ENCODE measurements at regions not wholly inside any gene's neighbourhood (a gene's known extent, or its start where the extent isn't known, plus 50 kb on each side); places are given as distances from the start of the nearest gene placed in this dataset.
"Not testable (repeated sequence)": the region's sequence is repeated elsewhere in the genome, so short reads cannot be mapped to it uniquely, and the experiment has no call there.

DNA sequence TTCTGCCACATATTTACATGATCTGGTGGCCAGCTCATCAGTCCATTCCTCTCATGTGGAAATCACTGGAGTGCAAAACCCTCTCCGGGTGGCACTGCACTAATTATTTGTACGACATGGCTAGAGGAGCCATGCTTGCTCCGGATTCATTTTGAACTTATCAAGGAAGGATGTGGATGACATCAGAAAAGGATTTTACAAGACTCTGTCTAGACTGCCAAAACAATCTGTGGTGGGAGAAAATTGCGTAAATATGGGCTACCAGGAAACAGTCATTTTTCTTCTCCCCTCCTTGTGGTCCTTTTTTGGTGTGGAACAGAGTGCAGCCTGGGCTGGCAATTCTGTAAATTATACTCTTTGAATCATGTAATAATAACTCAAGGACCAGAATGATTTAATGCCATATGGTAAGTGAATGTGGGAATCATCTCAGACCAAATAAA, 123.4 kb upstream of the IFNE start:
- peak; percentile 28 for DNase-seq

DNA sequence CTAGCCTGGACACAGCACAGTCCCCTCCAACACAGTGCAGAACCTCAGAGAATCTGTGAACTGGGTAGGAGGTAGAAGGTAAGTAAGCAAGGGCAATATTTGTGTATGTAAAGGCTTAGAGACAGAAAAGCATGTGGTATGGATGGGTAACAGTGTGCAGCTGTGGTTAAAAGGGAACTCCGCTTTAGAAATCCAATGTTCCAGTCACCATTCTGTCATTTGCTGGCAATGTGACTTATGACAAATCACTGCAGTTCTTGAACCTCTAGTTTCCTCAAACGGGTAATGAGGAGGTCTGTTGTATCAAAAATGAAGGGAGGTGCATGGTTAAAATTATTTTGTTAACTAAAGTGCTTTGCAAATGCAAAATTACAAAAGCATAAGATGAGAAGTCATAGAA, 125.5 kb upstream of the IFNE start:
- DNase-seq: no peak

DNA sequence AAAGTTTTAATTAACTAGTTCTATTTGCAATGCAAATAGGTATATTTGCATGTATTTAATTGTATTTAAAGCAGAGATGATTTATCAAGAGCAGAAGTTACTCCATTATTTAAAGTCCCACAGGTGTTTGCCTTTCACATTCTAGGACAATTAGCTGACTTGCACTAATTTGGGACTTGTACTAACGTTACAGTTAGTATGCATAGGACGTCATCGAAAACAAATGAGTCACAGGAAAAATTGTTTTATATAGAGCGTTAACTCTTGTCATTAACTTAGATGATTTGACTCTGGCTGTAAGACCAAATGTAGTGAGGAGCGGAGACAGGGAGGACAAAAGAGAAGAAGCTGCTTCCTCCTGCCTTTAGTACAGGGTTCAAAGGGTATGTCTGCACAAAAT, 126.1 kb upstream of the IFNE start:
- no peak for DNase-seq

DNA sequence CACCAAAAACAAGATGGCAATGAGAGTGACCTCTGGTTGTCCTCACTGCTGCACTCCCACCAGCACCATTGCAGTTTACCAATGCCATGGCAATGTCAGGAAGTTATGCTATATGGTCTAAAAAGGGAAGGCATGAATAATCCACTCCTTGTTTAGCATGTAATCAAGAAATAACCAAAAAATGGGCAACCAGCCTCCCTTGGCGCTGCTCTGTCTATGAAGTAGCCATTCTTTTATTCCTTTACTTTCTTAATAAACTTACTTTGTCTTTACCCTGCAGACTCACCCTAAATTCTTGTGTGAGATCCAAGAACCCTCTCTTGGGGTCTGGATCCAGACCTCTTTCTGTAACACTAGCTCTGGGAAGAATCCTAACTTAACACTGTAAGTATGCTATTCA, 127.4 kb upstream of the IFNE start:
- DNase-seq: no peak

DNA sequence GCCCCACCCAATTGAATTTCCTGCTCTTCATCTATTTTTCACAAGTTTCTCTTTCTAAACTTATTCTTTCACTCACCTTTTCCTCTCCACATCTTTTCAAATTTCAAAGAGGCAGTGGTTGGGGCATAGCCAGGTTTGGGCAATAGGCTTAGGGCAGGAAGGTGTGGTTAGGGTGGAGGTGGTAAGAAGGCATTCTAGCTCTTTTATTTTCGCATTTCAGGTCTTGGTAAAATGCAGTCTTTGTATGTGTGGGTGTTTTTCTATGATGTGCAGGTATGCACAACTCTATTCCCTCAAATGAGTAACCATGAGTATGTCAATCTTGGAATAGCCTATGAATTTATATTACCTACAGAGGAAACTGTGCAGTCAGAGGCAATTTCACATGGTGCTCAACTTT, 129.8 kb upstream of the IFNE start:
- DNase-seq: no peak

DNA sequence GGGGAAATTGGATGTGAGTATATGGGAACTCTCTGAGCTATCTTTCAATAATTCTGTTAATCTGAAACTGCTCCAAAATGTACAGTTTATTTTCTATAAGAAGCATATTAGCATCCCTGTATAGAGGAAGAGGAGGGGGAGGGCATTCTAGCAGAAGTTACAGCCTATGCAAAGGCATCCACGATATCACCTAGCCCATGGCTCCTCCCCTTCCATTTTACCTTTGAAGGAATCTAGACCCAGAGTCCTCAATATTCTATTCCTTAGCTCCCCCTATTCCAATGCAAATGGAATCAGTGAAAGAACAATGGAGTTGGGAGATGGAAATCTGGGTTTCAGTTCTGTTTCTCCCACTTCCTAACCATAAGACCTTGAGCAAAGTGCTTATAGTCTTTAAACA, 132.9 kb upstream of the IFNE start:
- no peak for DNase-seq

DNA sequence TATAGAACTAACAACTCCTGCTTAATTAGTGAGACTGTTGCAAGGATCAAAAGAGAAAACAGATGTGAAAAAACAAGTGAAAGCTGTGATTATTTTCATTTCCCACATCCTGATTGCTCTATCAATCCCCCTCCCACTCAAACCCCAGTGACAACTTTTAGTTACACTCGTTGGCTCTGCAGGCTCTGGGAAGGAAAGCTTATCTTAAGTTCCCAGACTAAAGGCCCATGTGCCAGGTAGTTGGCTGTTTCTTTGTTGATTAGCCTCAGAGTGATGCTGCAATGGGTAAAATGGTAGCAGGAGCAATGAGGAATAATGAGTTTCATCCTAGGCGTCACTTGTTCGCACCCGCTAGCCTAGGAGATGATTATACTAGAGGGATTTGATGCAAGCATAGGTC, 133.3 kb upstream of the IFNE start:
- no peak for DNase-seq

DNA sequence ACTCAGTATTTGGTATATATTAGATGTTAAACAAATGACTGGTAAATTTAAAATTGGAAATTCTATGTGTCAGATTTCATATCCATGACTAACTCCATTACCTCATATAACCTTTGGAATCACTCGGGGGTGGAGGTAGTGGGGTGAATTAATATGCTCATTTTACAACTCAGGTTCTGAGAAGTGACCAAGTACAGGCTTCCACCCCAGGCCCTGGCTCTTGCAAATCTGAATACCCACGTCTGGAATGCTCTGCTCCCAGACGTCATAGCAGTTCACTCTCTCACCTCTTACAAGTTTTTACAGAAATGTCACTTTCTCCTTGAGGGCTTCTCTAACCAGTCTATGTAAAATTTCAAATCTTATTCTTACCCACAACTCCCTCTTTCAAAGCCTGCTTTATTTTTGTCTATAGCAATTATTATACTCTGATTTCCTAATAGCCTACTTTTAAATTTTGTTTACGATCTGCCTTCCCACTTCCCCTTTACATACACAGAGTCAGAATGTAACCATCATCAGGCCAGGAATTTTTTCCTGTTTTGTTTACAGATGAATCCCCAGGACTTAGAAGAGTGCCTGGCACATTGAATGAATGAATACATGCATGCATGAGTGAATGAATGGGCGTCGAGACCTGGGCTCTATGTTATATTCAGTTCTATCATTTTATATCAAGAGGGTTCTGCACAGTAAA, 134.1 kb upstream of the IFNE start:
- DNase-seq: no peak

DNA sequence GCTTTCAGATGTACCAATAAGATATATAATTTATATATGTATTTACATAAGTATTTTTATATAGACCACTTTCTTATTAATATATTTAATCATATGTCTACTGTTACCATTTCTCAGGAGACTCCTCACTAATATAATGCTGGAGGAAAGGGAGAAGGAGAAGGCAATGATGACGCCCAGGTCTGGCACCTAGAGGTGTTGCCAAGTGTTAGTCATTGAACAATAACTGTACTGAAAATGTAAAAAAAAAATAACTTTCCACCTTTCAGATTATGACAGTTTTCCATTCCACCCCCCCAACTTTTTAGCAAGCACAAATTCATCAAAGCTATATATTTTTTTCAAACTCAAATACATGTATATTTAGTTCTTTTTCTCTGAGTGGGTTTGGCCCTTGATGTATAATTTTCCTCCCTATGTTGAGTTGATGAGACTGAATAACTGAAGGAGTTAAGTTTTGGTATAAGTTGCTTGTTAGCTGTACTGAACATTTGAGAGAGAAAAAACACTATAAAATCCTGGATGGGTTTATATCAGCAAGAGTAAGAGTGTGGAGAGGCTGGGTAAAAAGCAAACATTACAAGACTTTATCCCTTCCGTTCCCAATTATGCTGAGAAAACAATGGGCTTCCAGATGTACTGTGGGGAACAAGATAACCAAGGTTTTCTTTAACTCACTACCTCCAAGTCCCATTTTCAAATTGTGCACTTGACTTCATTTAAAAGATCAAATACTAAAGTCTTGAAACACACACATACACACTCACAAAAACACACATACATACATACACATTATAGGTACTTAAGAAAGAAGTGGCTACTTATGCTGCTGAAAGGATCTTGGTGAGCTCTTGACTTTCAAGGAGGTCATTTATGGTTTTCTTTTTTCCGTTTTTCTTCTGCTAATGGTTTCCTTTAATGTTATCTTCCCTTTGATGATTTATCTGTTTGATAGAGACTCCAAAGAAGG, 142.8 kb upstream of the IFNE start:
- DNase-seq: no peak

DNA sequence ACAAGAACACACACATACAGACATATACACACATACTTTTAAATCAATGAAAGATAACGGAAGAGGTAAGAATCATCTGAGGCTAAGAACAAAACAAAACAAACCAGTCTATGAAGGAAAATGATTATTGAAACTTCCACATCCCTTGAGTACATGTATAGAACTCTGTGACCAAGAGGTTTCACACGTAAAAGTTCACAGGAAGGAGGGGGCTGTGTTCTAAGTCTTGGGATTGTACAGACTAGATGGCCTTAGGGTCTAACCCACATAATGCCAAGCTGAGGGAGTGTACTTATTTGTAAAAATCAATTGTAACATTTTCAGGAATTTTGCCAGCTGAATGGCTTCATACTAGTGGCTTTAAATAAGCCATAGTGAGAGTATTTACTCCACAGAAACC, 144.4 kb upstream of the IFNE start:
- no peak for DNase-seq

DNA sequence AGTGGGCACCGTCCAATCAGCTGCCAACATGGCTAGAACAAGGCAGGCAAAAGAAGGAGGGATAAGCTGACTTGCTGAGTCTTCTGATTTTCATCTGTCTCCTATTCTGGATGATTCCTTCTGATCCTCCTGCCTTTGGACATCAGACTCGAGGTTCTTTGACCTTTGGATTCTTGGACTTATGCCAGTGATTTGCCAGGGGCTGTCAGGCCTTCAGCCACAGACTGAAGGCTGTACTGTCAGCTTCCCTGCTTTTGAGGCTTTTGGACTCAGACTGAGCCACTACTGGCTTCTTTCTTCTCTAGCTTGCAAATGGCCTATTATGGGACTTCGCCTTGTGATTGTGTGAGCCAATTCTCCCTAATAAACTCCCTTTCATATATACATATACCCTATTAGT, 146.8 kb upstream of the IFNE start:
- not testable (repeated sequence) for DNase-seq

DNA sequence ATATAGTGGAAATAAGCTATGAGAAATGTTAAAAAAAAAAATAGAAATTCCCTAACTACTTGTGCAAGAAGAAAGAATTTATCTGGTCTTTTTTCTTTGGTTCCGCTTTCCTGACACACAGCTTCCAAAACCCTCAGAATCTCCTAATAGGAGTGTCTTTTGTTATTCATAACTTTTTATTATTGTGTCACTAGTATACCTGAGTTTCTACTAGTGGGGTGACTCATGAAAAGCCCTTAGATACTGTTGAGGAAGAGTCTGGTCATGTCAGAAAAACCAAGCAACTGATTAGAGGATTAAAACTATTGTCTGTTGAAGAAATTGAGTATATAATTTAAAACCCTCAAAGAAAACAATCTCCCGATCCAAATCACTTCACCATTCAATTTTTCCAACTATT, 152.8 kb upstream of the IFNE start:
- no peak for DNase-seq

DNA sequence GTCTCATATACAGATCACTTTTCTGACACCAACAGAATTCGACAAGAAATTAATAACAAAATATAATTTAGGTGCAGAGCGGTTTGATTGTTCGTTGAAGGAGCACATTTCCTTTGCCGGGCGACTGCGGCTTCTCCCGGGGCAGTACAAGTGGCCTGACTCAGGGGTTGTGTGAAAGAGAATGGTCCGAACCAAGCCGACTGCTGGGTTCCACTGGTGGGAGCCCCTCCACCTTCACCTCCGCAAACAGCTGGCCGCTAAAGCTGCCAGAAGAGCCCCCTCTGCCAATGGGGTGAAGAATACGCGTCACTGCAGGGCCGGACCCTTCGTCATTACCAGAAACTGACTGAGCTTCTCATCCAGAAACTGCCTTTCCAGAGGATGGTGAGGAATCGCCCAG, 156.0 kb upstream of the IFNE start:
- DNase-seq: no peak

DNA sequence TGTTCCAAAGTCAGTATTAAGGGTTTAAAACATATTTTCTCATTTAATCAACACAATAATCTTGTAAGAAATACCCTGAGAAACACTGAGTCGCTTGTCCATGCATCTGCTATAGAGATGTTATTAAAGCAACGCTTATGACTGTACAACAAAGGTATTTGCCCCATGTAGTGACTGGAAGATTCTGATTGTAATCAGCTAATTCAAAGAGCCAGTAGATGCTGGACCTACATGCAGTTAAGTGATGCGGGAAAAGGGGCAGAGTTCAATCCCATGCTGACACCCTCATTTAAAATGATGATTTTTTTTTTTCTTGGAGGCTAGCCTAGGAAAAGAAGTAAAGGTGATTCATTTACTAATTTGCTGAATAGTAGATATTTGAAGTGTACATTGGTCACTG, 149.3 kb upstream of the MTAP start:
- no peak for DNase-seq

DNA sequence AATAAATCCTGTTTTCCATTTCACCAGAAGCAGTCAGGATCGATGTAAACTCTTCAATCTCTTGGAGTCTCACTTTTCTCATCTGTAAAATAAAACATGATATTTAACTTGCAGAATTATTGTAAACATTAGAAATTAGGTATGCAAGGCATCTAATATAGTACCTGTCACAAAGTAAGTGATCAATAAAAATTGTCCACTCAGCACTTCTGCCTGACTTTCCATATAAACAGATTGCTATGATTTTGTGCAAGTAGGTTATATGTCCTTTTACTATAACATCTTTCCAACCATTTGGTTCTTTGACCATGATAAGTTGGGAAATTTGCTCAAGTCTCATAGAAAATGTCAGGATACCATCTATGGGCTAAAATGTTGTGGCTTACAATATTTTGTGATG, 148.8 kb upstream of the MTAP start:
- no peak for DNase-seq

DNA sequence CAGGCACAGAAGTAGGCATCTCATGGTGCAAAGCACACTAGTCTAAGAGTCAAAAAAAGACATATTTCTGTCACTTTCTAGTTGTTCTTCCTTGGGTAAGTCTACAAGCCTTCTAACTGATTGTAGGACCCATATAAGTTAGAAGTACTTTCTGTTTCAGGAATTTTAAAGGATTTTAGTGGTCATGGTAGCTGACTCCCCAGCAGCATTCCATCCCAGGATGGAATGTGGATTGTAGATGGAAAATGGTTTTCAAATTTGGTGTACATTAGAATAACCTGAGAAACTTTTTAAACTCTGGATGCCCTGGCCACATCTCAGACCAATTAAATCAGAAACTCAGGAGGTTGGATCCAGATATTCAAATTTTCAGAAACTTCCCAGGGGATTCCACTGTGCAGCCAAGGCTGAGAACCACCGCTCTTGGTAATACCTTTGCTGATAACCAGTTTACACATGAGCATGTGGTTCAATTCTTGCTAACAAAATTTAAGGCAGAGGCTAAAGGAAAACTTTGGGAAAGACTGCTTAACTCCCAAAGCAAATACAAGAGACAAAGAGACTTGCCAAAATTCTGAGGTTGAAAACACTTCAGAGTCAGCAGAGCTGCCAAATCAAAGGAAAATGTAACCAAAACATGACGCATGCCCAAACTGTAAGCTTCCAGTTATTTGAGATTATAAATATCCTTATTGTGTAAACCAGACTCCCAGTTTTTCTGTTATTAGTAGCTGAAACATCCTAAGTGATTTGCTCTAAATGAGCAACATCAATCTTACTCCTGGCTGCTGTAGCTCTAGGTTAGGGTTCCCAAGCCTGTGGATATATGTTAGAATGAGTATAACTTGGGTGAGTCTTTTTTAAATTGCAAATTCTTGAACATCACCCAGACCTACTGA, 145.4 kb upstream of the MTAP start:
- no peak for DNase-seq

DNA sequence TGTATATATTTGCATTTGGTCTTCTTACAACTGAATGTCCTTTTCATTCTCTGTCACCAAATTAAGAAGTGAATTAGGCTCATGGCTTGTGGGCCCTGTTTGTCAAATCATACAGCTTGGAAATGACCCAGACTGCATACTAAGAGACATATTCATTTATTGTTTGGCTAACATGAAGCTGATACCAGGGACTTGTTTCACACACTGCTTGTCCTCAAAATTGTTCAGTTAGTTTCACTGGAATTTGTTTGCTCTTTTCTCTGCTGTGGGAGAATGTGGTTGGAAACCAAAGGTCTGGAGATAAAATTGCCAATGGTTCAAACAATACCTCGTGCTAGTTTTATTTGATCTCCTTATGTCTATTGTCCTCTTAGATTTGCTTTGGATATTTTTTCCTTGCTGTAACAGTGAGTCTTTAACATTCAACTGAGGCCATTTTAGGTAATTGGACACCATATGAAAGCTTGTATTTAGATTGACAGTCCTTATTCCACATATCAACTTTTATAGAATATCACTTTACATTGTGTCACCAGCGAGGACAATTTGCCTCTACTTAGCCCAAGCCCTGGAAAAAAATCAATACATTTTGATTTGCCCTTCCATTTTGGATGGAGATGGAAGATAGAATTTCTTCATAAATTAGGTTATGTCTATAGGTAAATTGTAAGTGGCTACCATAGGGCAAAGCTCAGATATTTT, 144.3 kb upstream of the MTAP start:
- no peak for DNase-seq

DNA sequence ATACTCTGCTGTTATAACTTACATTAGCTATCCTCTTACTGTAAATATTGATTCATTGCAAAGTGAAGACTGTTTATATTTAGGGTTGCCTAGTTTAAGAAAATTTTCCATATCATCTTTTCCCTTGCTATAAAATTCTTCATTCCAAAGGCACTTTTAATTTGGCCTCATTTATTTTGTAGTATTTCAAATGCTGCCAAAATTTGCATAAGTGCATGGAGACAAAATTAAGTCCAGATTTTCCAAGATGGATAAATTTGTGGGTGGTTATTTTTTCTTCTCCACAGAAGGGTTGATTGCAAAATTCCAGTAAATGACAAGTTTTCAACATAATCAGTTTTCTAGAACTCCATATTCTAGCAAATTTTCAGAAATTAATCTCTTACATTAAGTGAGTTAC, 141.5 kb upstream of the MTAP start:
- DNase-seq: no peak

DNA sequence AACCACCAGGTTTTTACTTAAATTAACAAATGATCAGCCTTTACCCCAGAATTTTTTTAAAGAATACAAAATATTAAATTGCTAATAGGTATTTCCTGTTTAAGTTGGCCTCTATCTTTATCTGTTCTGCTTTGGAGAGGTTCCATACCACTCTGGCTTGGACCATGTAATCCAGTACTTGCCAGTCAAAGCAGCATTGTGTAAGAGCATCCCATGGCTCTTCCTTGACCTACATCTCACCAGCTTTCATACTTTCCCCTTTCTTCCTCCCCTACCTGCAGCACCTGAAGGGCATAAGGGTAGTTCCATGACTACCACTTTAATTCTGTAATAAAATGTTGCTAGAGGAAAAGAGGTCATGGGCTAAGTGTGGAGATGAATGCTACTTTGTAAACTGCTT, 140.8 kb upstream of the MTAP start:
- no peak for DNase-seq

DNA sequence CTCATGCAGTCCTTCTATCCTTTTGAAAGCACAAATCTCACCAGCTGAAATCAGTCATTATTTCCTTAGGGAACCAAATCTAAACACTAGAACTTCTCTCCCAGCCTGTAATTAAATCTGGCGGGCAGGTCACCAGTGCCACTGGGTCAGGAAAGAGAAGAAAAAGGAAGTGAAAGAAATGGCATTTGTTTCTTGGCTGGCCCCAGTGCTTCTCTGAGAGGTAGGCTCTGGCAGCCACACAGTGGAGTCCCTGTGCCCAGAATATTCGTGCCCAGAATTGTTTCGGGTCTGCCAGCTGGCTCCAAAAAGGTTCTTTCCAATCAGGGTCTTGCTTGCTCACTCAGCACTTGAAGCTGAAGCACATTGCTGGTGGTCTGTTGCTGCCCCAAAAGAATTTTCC, 133.9 kb upstream of the MTAP start:
- DNase-seq: peak; percentile 30

DNA sequence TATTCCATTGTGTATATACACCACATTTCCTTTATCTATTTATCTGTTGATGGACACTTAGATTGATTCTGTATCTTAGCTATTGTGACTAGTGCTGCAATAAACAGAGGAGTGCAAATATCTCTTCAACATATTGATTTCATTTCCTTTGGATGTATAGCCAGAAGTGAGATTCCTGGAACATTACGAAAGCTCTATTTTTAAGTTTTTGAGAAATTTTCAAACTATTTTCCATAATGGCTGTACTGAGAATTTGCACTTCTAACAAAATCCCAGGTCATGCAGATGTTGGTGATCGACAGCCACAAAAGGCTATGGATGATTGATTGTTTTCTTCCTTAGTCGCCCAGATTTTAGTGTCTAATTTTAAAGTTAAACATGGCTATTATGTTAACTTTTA, 132.7 kb upstream of the MTAP start:
- DNase-seq: peak; percentile 7

DNA sequence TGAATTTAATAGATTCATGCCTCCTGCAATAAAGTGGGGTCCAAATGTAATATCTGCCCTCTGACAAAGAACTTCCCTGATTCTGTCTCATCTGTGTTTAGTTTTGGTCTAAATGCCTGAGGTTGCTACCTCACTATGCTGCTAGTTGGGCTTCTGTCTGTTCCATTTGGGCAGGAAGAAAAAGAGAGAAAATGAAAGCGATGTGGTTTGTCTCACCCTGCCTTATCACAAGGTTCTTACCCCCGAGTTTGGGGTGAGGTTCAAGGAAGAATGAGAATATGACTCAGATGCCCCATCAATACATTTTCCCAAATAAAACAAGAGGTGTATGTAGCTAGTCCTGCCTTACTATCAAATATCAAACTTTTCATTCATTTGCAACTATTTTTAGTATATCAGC, 132.1 kb upstream of the MTAP start:
- no peak for DNase-seq

DNA sequence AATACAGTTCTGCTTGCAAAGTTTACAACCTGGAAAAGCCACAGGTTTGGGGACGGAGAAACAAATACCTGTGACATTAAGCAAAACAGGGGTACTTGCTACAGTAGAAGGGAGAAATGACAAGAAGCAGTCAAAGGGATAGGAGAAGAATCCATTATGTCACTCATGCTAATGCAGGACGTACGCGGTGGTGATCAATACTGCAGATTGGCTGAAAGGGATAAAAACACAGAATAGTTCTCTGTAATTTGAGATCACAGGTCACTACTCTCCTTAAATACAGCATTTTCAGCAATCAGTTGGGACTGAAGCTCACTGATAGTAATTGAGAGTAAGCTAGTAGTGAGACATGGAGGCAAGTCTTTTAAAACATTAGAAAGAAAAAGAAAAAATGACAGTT, 130.3 kb upstream of the MTAP start:
- no peak for DNase-seq

Data from eye (tissue), 1 donor.